ENCODE measurements at regions not wholly inside any gene's neighbourhood (a gene's known extent, or its start where the extent isn't known, plus 50 kb on each side); places are given as distances from the start of the nearest gene placed in this dataset.

- peaks cover 0 to under 1% (median 0%) of the 10 kb centered on the region in 12 donors for H3K4me1 ChIP-seq
- no peaks in the 10 kb centered on the region for H3K27me3 ChIP-seq
- WGBS, 4 donors, result 57 to 69% (median 63%) methylated on average over 1 of the region's 1 CpG
- ATAC-seq (no peak), DNase-seq (no peak)
- H3K36me3 ChIP-seq, result no peaks in the 10 kb centered on the region
- H3K27ac ChIP-seq, result no peak overlapping the region
- H3K9me3 ChIP-seq, result peaks cover 0 to 14% (median 0%) of the 10 kb centered on the region in 12 donors
- no peak for TF ChIP-seq CTCF (IDR thresholded peaks at IDR 0.05)
- no peak for TF ChIP-seq POLR2A (IDR thresholded peaks at IDR 0.05)
- intact Hi-C loops (cut with DNase I), result no loop called here
- H3K4me3 ChIP-seq, result no peak overlapping the region
Measured at GRCh38 chr13:34364633-34365032, 546.7 kb downstream of the RFC3 start.

GRCh38 chr13:34369931-34370330 is 552.0 kb downstream of the RFC3 start:
- H3K27me3 ChIP-seq, result no peaks in the 10 kb centered on the region
- H3K4me1 ChIP-seq, result no peaks in the 10 kb centered on the region
- H3K9me3 ChIP-seq, result peaks cover 0 to 11% (median 0%) of the 10 kb centered on the region in 12 donors
- DNase-seq, result no peak
- no peaks in the 10 kb centered on the region for H3K36me3 ChIP-seq
- ATAC-seq, result no peak
- intact Hi-C loops (cut with DNase I), result no loop called here
- no peak overlapping the region for H3K27ac ChIP-seq
- TF ChIP-seq CTCF (IDR thresholded peaks at IDR 0.05) (no peak), POLR2A (IDR thresholded peaks at IDR 0.05) (no peak)
- 0 to 67% (median 42%) methylated on average over 1 of the region's 1 CpG for WGBS, 4 donors
- H3K4me3 ChIP-seq, result no peak overlapping the region

GRCh38 chr13:34371108-34371507 is 553.2 kb downstream of the RFC3 start:
- no peaks in the 10 kb centered on the region for H3K36me3 ChIP-seq
- intact Hi-C loops (cut with DNase I), result no loop called here
- no peak overlapping the region for H3K27ac ChIP-seq
- TF ChIP-seq CTCF (IDR thresholded peaks at IDR 0.05) (no peak), POLR2A (IDR thresholded peaks at IDR 0.05) (no peak)
- ATAC-seq (no peak), DNase-seq (no peak)
- no peak overlapping the region for H3K4me3 ChIP-seq
- WGBS, 4 donors, result 86 to 91% (median 90%) methylated on average over 2 of the region's 2 CpGs
- H3K9me3 ChIP-seq, result peaks cover 0 to 11% (median 0%) of the 10 kb centered on the region in 12 donors
- no peaks in the 10 kb centered on the region for H3K4me1 ChIP-seq
- H3K27me3 ChIP-seq, result no peaks in the 10 kb centered on the region

- no peak for DNase-seq
- no peak for ATAC-seq
- Histone ChIP-seq H3K36me3 (no peaks in the 10 kb centered on the region), H3K9me3 (peaks cover 0 to 5% (median 0%) of the 10 kb centered on the region in 12 donors), H3K4me3 (no peak overlapping the region), H3K27ac (no peak overlapping the region), H3K27me3 (no peaks in the 10 kb centered on the region), H3K4me1 (no peaks in the 10 kb centered on the region)
- intact Hi-C loops (cut with DNase I), result no loop called here
- TF ChIP-seq CTCF (IDR thresholded peaks at IDR 0.05) (no peak), POLR2A (IDR thresholded peaks at IDR 0.05) (no peak)
- WGBS, 4 donors, result 80 to 85% (median 81%) methylated on average over 3 of the region's 3 CpGs
Measured at GRCh38 chr13:34371645-34372395, 553.9 kb downstream of the RFC3 start.

All from heart left ventricle (tissue), 16 donors.